COLO668 (cell line): ENCODE measurements at regions not wholly inside any gene's neighbourhood (a gene's known extent, or its start where the extent isn't known, plus 50 kb on each side); places are given as distances from the start of the nearest gene placed in this dataset.
A peak's percentile ranks its signal among the peaks of the same experiment; 100 is the strongest.
"Not testable (repeated sequence)": the region's sequence is repeated elsewhere in the genome, so short reads cannot be mapped to it uniquely, and the experiment has no call there.

ENCODE experiments used
- DNase-seq: peaks from one replicate; lab custom pipeline; 2025; ENCODE audit not compliant: unreplicated experiment; lab: John Stamatoyannopoulos, UW

GRCh38 chr12:87015352-87015751 lies 759.2 kb upstream of the MGAT4C start:
- DNase-seq, result no peak

DNA sequence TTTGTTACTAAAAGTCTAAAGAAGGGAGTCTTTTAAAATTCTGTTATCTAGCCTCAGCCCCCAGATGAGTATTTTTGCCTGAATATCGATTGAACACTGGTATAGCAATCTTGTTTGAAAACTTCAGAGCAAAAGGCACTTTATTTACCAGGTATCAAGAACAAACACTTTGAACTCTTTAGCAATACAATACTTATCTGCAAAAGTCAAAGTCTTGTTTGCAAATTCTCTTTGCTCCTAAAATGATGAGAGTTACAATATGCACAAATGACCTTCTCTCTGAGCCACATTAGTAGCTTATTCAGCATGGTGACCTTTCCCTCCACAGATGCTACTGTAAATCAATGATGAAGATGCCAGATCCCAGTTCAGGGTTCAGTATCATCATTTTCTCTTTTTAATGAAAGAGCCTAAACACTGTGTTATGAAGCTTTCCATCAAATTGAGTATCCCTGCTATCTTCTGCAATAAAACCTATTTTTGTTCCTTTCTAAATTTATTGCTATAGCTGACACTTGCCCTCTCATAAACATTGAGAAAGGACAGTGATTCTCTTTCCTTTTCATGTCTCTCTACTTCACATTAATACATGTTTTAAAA lies 752.7 kb upstream of the MGAT4C start:
- no peak for DNase-seq

GRCh38 chr12:87001102-87001501 lies 744.9 kb upstream of the MGAT4C start:
- no peak for DNase-seq

GRCh38 chr12:86985298-86985697 lies 729.1 kb upstream of the MGAT4C start:
- no peak for DNase-seq

DNA sequence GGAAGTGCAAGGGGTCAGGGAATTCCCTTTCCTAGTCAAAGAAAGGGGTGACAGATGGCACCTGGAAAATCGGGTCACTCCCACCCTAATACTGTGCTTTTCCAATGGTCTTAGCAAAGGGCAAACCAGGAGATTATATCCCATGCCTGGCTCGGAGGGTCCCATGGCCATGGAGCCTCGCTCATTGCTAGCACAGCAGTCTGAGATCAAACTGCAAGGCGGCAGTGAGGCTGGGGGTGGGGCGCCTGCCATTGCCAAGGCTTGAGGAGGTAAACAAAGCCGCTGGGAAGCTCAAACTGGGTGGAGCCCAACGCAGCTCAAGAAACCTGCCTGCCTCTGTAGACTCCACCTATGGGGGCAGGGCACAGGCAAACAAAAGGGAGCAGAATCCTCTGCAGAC lies 714.4 kb upstream of the MGAT4C start:
- DNase-seq, result not testable (repeated sequence)

DNA sequence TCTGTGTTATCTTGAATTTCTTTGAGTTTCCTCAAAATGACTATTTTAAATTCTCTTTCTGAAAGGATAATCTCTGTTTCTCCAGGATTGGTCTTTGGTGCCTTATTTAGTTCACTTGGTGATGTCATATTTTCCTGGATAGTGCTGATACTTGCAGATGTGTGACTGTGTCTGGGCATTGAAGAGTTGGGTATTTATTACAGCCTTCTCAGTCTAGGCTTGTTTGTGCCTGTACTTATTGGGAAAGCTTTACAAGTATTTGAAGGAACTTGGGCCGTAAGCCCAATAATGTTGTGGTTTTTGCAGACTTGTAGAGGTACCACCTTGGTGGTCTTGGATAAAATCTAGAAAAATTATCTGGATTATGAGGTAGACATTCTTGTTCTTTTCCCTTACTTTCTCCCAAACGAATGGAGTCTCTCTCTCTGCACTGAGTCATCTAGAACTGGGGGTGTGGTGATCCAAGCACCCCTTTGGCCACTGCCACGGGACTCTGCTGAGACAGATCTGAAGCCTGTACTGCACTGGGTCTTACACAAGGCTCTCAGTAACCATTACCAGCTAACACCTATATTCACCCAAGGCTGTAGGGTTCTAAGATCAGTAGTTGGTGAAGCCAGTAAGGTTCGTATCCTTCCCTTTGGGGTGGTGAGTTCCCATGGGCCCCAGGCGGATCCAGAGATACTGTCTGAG lies 703.7 kb upstream of the MGAT4C start:
- no peak for DNase-seq

DNA sequence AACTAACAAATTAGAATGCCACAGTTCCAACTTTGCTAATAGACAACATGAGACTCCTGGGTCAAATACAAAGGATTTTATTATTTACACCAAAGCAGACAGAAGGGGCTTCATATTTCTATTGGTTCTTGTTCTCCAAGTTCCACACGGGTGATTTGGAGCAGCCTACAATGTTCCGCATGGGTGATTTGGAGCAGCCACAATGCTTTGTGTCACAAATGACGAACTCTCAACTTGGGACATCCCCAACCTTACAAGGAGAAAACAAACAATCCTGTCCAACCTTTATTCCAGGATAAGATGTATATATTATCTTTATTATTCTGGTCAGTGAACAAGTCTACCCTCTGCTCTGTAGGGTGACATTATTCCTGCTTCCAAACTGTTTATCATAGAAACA lies 694.3 kb upstream of the MGAT4C start:
- DNase-seq, result peak; percentile 45

- DNase-seq, result no peak
These were observed 693.9 kb upstream of the MGAT4C start for GRCh38 chr12:86950043-86950442.

GRCh38 chr12:86948851-86949250 lies 692.7 kb upstream of the MGAT4C start:
- DNase-seq, result no peak

GRCh38 chr12:86945685-86946196 lies 689.5 kb upstream of the MGAT4C start:
- DNase-seq, result no peak

GRCh38 chr12:86944197-86944819 lies 688.1 kb upstream of the MGAT4C start:
- DNase-seq, result not testable (repeated sequence)

DNA sequence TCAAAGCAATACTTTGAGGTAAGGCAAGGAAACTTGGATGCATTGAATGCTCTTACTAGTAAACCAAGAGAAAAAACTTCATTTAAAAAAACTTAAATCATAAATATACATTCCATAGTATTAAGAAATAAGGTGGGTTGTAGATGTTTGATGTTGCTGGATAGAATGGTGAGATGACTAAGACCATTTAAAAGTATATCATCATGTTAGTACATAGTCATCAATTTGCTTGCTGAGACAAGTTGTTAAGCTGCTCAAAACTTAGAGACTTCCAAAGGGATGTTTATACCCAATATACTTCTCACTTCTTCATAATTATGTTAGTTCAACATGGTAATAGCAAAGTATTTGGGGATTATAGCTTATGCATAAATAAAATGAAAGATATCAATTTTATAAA lies 675.5 kb upstream of the MGAT4C start:
- no peak for DNase-seq

DNA sequence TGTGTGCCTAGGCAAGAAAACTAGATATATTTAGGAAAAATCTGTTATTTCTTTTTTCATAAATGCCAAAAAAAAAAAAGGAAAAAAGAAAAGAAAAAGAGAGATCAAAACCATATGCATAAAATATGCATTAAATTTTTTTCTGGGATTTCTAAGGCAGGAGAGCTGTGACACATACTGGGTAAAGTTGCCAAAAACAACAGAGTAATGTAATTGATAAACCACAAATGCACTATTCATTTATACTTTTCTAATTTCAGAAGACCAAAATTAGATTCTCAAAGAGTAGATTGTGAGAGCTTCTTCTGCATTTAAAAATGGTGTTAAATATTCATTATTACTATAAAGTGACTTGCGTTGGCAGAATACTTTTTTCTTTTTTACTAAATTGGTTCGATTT lies 673.8 kb upstream of the MGAT4C start:
- no peak for DNase-seq

DNA sequence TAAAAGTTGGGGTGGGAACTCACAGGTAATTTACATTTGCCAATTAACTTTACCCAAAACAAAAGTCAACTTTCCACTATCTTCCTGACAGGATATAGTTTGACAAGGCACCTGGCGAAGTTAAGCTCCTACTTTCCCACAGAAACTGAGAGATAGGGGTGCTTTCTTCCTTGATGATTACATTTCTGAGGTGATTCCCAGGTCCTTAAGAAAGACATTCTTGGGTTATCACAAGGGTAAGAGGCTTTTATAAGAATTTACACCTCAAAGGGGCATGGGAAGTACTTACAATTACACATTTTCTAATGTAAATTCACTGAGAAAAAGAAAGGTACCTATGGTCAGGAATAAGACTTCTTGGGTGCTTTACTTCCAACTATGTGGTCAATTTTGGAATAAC lies 660.9 kb upstream of the MGAT4C start:
- no peak for DNase-seq

- no peak for DNase-seq
These were observed 658.5 kb upstream of the MGAT4C start for GRCh38 chr12:86914721-86915120.

DNA sequence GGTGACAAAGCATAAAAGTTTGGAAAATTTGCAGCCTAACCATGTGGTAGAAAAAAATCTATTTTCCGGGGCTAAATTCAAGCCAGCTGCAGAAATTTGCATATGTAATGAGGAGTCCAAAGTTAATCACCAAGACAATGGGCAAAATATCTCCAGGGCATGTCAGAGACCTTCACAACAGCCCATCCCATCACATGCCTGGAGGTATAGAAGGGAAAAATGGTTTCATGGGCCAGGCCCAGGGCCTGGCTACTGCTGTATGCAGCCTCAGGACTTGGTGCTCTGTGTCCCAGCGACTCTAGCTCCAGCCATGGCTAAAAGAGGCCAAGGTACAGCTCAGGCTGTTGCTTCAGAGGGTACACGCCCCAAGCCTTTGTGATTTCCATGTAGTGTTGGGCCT lies 655.8 kb upstream of the MGAT4C start:
- no peak for DNase-seq

DNA sequence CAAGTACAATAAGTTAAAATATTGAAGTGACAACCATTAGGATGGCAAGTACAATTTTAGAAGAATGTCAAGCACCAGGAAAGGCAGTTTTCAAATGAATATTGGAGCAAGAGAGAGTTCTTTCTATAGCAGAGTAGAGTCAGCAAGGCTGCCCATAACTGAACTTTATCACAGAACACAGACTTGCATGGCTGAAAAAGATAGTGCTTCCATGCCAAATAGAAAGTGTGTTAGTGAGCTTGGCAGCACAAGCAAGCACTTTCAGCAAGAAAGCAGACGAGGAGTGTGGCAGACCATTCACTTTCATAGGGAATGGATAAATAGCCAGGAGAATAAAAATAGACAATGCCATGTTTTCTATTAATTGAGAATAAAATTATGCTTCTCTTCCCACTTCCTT lies 647.0 kb upstream of the MGAT4C start:
- DNase-seq, result no peak

DNA sequence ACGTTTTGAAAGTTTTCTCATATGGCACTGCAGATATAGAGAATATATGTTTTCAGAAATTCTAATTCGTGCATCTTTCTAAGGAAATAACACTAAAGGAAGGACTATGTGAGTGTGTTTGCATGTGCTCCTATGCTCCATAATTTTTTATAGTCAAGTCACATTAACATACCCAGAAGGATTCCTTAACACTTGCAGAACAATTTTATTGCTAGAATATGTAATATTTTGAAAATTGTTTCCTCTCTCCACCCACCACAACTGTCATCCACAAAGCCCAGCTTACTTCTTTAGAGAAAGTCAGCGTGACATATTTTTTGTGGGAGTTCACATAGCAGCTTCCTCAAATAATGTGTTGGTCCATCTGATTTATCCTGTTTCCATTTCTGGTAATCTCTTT lies 604.6 kb upstream of the MGAT4C start:
- DNase-seq, result no peak

GRCh38 chr12:86852451-86852850 lies 596.3 kb upstream of the MGAT4C start:
- no peak for DNase-seq

DNA sequence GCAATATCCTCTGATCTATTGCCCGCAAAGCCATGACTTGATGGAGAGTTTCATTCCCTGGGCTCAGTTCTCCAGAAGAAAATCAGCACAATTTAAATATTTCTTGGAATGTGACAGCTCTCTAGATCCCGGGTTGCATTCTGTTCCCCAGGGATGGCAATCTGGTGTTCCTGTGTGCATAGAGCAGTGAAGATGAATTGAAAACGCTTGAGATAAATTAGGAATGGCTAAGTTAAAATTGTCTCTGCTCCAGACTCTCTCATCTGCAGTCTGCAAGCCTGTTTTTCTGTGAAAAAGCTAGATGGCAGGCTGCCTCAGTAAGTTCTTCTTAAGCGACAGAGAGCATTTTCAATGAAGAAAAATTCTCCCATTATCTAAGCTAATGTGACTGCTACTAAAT lies 582.5 kb upstream of the MGAT4C start:
- no peak for DNase-seq

DNA sequence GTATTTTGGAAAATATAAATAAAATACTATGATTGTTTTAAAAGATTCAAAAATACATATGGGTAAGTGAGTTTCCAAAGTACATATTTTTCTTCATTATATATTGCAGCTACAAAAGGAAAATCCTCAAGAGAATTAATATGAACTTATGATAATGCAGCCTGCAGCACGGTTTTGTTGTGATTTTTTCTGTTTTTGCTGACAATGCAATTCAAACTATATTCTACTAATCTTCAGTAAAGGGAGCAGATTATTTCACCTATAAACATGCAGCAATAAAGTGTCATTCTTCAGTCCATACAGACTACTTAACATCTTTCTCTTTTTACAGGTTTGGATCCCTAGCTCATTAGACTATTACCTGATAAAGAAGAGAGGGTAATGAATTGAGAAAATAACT lies 582.1 kb upstream of the MGAT4C start:
- DNase-seq, result no peak

DNA sequence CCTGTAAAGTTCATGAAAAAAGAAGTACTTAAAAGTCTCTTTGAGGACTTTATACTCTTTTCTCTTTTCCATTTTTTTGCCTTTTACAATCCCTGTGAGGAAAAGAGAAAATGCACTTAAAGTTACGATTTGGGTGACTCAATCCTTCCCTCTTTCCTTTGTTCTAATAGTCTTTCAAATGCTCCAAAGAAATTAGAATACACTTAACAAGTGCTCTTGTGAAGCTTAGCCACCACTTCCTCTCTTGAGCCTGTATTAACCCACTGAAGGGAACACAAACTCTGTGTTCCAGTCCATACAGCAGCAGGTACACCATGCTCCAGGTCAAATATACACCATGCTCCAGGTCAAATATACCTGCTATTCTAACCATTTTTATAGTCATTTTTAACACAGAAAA lies 581.1 kb upstream of the MGAT4C start:
- no peak for DNase-seq
